ENCODE measurements at regions not wholly inside any gene's neighbourhood (a gene's known extent, or its start where the extent isn't known, plus 50 kb on each side); places are given as distances from the start of the nearest gene placed in this dataset.

GRCh38 chr22:27460591-27461347 is 340.8 kb downstream of the MN1 start:
- Histone ChIP-seq H3K9me3 (no peaks in the 10 kb centered on the region), H3K36me3 (no peaks in the 10 kb centered on the region), H3K27me3 (peaks cover 3% of the 10 kb centered on the region), H3K27ac (no peak overlapping the region), H3K4me3 (no peak overlapping the region), H3K4me1 (no peaks in the 10 kb centered on the region)
- intact Hi-C loops (cut with DNase I) = no loop called here
- ATAC-seq = no peak
- no peak for DNase-seq
- no peak for TF ChIP-seq CTCF (IDR thresholded peaks at IDR 0.05)

- no peak for TF ChIP-seq CTCF (IDR thresholded peaks at IDR 0.05)
- Histone ChIP-seq H3K27me3 (peaks cover 3% of the 10 kb centered on the region), H3K4me1 (no peaks in the 10 kb centered on the region), H3K4me3 (no peak overlapping the region), H3K9me3 (no peaks in the 10 kb centered on the region), H3K36me3 (no peaks in the 10 kb centered on the region), H3K27ac (no peak overlapping the region)
- intact Hi-C loops (cut with DNase I) = no loop called here
- DNase-seq = no peak
- ATAC-seq = no peak
These were observed 340.1 kb downstream of the MN1 start for GRCh38 chr22:27461470-27461869.

- H3K9me3 ChIP-seq = no peaks in the 10 kb centered on the region
- no peaks in the 10 kb centered on the region for H3K36me3 ChIP-seq
- DNase-seq (no peak), ATAC-seq (no peak)
- no peak for TF ChIP-seq CTCF (IDR thresholded peaks at IDR 0.05)
- H3K27ac ChIP-seq = no peak overlapping the region
- intact Hi-C loops (cut with DNase I) = no loop called here
- no peaks in the 10 kb centered on the region for H3K4me1 ChIP-seq
- H3K4me3 ChIP-seq = no peak overlapping the region
- H3K27me3 ChIP-seq = peaks cover 3% of the 10 kb centered on the region
These were observed 339.4 kb downstream of the MN1 start for GRCh38 chr22:27462190-27462589.

- Histone ChIP-seq H3K4me1 (no peaks in the 10 kb centered on the region), H3K27me3 (peaks cover 3% of the 10 kb centered on the region), H3K36me3 (no peaks in the 10 kb centered on the region), H3K27ac (no peak overlapping the region), H3K9me3 (no peaks in the 10 kb centered on the region), H3K4me3 (no peak overlapping the region)
- no peak for TF ChIP-seq CTCF (IDR thresholded peaks at IDR 0.05)
- DNase-seq = no peak
- no peak for ATAC-seq
- intact Hi-C loops (cut with DNase I) = no loop called here
These were observed 338.4 kb downstream of the MN1 start for GRCh38 chr22:27463121-27463660.

GRCh38 chr22:27466229-27466628 is 335.3 kb downstream of the MN1 start:
- H3K27me3 ChIP-seq = no peaks in the 10 kb centered on the region
- intact Hi-C loops (cut with DNase I) = no loop called here
- ATAC-seq (no peak), DNase-seq (no peak)
- TF ChIP-seq CTCF (IDR thresholded peaks at IDR 0.05) = no peak
- H3K4me1 ChIP-seq = no peaks in the 10 kb centered on the region
- no peaks in the 10 kb centered on the region for H3K9me3 ChIP-seq
- H3K36me3 ChIP-seq = no peaks in the 10 kb centered on the region
- H3K4me3 ChIP-seq = no peak overlapping the region
- no peak overlapping the region for H3K27ac ChIP-seq
